ENCODE measurements at regions not wholly inside any gene's neighbourhood (a gene's known extent, or its start where the extent isn't known, plus 50 kb on each side); places are given as distances from the start of the nearest gene placed in this dataset.

DNA sequence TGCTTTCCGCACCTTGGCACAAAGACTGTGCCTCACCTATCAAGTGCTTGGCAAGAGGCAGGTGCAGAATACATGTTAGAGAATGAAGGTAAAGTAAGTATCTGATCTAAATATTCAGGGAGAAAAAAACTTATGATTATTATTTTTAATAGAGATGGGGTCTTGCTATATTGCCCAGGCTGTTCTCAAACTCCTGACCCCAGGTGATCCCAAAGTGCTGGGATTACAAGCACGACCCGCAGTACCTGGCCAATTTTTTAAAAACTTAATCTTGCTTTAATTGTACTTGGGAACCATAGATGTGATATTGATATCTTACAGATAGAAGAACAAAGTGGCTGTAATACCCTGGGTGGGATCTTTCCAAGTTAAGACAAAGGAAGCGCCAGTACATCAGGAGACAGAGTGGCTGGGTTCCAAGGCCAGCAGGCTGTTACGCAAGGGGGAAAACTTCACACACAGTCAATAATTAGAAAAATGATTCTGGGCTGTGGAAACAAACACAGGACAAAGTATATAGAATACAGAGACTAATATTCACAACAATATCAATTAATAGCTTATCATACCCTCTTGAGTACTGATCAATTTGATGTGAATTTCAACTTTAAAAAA, 58.6 kb upstream of the ATP1A1 start:
- intact Hi-C loops (cut with micrococcal nuclease), result no loop called here
- ATAC-seq (no peak), DNase-seq (no peak)

DNA sequence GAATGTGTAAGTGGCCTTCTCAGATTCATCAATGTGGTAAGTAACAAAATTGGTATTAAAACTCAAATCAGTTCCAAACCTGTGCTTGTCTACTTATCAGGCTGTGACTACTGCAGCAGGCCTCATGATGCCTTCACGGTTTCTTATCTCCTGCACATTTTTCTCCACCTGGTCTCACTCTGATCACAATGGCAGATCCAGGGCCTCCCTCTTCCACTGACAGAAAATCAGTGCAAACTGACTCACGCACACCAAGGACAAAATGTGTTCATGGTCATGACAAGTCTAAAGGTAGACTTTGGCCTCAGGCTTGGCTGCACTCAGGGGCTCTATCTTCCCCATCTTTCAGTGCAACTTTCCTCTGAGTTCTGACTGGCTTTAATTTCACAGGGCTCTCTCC, 56.7 kb upstream of the ATP1A1 start:
- intact Hi-C loops (cut with micrococcal nuclease), result no loop called here
- DNase-seq, result no peak
- ATAC-seq, result no peak

DNA sequence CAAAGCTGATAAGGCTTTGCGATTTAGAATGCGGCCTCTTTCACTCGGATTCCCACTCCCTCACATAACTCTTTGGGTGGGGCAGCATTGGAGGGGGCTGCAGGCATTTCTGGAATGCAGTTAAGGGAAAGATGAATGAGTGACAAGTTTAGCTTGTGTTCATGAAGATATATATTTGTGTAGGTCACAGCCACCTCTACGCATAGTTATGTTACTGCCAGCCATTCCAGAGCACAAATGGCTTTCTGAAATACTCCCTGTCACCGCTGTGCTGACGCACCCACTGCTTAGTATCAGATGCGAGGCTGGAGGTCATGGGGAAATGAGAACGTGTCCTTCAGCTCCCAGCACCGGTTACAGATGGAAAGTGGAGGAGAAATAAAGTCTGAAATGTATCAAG, 54.1 kb upstream of the ATP1A1 start:
- intact Hi-C loops (cut with micrococcal nuclease), result no loop called here
- no peak for DNase-seq
- peak; percentile 75 for ATAC-seq

DNA sequence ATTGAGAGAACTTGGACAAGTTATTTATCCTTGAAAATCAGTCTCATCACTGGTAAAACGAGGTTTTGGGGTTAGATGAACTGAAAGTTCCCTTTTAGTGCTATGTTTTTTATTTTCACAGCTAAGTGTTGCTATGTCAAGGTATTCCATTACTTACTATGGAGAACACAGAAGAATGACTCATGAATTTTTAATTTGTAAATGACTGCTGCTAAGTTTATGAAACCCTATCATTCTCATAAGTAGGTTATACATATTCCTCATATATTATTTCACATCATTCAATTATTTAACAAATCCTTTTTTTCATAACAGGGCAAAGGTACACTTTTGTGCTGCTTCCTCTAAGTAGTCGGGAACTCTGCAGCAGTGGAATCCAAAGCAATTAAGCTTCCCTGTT, 52.2 kb upstream of the ATP1A1 start:
- intact Hi-C loops (cut with micrococcal nuclease), result no loop called here
- ATAC-seq (no peak), DNase-seq (no peak)

DNA sequence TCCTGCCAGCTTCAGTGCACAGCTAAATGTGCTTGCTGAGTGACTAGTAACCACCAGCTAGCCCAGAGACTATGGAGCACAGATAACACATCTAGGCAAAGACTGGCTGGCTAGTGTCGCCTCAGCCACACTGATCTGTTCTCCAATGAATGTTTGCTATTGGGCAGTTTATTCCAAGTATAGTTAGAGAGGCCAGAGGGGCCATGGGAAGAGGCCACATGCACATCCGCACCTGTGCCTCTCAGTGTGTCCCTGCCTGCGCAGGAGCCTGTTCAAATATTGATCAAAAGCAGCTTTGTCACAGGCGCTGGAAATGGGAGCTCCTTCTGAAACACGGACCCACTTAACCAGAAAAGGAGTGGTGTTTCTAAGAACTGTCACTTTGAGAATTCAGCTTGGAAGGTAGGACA, 51.3 kb upstream of the ATP1A1 start:
- ATAC-seq, result no peak
- no peak for DNase-seq
- intact Hi-C loops (cut with micrococcal nuclease), result no loop called here

DNA sequence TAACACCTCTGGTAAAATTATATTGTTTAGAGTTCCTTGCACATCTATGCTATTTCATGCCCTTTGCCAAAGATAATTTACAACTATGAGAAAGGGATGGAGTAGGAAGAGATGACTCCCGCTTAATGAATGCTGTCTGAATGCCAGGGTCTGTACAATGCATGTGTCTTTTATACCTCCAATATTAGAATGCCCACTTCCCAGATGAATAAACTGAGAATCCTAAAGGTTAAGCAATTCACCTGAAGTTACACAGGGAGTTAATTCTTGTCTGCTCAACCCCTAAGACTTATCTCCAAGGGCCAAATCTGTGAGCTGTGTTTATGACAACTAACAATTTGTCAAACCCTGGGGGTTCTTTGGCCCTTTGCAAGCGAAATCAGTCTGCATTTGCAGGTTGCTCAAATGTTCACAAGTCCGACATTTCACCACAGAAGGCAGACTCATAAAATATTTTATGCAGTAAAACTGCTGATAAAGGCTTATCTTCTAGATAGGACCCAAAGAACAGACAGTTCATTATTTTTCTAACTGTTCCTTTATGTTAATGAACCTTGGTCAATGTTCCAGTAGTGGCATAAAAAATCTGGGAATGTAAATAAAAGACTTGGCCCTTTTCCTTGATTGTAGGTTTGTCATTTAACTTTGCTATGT, 50.2 kb upstream of the ATP1A1 start:
- ATAC-seq (no peak), DNase-seq (no peak)
- intact Hi-C loops (cut with micrococcal nuclease), result no loop called here
